Epidermal melanocyte (primary cell): ENCODE measurements at regions not wholly inside any gene's neighbourhood (a gene's known extent, or its start where the extent isn't known, plus 50 kb on each side); places are given as distances from the start of the nearest gene placed in this dataset.

Source experiments
- DNase-seq: peaks from one replicate; pipeline ENCODE4 v3.0.0; 2011; ENCODE audit warnings: low spot score; ENCODE audit not compliant: insufficient read length

GRCh38 chr2:217749008-217749407 is 253.8 kb downstream of the TNS1 start:
- DNase-seq = no peak

GRCh38 chr2:217746808-217747207 is 256.0 kb downstream of the TNS1 start:
- no peak for DNase-seq

- DNase-seq = no peak
Observed at GRCh38 chr2:217743966-217744761, 258.6 kb downstream of the TNS1 start.

DNA sequence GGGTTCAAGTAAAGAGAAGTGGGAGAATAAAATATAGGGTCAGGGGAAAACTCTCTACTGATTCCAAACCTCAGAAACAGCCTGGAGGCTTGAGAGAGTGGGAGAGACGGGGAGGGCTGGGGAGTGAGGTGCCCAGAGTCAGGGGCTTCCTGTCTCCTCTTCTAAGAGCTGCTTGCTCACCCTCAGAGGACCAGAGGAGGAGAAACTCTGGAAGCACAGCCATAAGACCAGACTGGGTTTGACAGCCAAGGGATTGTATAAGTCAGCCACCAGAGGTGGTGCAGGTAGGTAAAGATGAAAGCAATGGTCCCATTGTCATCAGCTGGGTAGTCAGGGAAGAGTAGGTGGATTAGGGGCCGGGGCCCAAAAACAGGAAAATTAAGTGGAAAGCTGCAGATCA is 259.4 kb downstream of the TNS1 start:
- no peak for DNase-seq

DNA sequence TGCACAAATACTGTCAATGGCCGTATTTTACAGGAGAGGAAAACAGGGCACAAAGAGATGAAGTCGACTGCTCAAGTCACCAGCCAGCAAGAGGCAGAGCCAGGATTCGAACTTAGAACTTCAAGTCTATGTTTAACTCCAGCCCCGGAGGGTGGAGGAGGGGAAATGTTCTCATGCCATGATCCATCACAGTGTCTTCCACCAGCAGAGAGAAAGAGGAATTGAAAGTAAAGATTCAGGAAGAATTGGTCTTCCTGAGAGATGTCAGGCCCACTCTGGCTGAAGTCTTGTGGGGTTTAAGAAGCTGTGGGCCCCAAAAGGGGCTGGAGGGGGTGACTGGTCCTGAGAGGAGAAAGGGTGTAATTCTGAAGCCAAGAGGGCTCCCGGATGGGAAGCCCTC is 260.0 kb downstream of the TNS1 start:
- no peak for DNase-seq

DNA sequence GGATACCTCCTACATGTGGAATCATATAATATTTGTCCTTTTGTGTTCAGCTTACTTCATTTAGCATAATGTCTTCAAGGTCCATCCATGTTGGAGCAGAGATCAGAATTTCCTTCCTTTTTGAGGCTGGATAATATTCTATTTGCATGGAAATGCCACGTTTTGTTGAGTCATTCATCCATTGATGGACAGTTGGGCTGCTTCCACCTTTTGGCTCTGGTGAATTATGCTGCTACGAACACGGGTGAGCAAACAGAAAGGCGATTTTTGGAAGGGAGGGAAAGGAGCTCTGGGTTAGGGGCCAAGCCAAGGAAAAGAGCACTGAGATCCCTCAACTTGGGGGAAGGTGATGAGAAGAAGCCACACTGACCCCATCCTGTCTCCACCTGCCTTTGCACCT is 260.5 kb downstream of the TNS1 start:
- no peak for DNase-seq

- DNase-seq = no peak
Observed at GRCh38 chr2:217741381-217741955, 261.3 kb downstream of the TNS1 start.

DNA sequence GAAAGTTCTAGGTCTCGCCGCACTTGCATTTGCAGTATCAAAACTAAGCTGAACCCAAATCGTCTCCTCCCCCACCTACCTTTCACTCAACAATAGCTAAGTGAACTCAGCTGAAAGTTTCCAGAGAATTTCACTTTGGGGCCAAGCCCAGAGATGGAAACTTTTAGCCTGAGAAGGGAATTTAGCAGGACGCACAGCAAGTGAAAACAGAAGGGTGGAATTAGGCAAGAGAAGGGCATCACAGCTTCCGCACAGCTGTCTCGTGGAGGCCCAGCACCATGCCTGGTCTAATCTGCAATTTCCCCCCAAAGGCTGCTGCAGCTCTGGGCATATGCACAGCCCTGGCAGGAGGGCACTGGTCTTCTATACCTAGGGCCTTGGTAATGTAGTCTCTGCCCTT is 262.0 kb downstream of the TNS1 start:
- DNase-seq = no peak

- DNase-seq = no peak
Observed at GRCh38 chr2:217740178-217740577, 262.6 kb downstream of the TNS1 start.

- DNase-seq = no peak
Observed at GRCh38 chr2:217739741-217740140, 263.1 kb downstream of the TNS1 start.

DNA sequence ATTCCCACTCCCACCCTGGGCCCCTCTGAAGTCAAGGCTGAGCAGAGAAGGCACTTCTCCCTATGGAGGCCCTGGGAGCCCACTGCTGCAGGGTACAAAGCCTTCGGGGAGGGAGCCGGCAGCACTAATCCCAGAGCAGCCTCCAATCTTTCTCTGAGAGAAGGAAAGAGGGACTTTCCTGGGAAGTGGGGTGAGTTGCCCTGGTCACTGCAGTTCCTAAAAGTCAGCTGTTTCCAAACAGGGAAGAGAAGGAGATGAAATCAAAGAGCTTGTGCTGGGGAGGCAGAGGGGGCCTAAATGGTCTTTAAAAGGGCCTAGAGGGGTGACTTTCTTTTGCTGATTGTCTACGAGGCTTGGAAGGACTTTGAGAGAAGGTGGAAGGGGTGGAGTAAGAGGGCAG is 264.7 kb downstream of the TNS1 start:
- DNase-seq = no peak

- no peak for DNase-seq
Observed at GRCh38 chr2:217736776-217737550, 265.8 kb downstream of the TNS1 start.

GRCh38 chr2:217735899-217736298 is 266.9 kb downstream of the TNS1 start:
- DNase-seq = no peak

DNA sequence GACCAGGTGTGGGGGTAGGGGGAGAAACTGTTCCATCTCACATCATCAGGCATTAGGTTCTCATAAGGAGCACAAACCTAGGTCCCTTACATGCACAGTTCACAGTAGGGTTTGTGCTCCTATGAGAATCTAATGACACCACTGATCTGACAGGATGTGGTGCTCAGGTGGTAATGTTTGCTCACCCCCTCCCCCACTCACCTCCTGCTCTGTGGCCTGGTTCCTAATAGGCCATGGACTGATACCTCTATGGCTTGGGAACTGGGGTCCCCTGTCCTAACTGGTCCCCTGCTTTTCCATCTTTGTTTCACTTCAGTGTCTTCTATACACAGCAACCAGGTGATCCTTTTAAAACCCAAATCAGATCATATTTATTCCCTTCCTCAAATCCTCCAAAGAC is 267.8 kb downstream of the TNS1 start:
- no peak for DNase-seq

- DNase-seq = no peak
Observed at GRCh38 chr2:217733461-217733860, 269.3 kb downstream of the TNS1 start.

DNA sequence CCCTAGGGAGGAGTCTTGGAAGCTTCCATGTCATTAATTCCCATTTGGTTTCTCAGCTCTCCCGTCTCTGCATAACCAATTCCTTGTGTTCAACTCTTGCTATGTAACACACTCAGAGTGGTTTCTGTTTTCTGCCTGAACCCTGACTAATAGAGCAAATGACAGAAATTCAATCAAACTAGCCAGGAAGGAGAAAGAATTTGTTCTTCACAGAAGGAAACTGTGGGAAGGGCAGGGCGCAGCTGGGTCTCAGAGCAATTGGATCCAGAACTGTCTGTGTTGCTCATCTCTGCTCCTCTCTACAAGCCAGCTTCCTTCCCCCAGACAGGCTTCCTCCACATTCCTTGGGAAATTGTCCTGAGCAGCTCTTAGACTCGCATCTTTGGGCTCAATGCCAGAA is 269.8 kb downstream of the TNS1 start:
- DNase-seq = no peak

GRCh38 chr2:217731805-217732204 is 271.0 kb downstream of the TNS1 start:
- no peak for DNase-seq

- no peak for DNase-seq
Observed at GRCh38 chr2:217729421-217730053, 273.3 kb downstream of the TNS1 start.

GRCh38 chr2:217727801-217728200 is 275.0 kb downstream of the TNS1 start:
- no peak for DNase-seq

DNA sequence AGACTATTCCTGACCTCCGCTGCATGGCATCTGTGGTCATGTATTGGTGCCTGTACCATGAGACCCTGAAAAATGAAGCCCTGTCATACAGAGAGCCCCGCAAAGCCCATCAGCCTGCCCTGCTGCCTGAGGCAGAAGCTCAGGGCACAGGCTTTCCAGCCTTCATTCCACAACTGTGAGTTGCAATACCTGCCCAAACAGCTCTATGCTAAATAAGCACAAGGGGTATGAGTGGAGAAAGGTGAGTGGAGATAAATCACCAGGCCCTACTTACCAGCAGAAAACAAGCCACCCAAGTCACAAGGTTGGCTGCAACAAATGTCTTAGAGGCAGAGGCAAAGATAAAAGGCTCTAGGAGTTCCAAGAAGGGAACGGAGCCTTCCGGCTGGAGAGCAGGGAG is 277.4 kb downstream of the TNS1 start:
- DNase-seq = no peak

- no peak for DNase-seq
Observed at GRCh38 chr2:217724471-217724870, 278.3 kb downstream of the TNS1 start.

DNA sequence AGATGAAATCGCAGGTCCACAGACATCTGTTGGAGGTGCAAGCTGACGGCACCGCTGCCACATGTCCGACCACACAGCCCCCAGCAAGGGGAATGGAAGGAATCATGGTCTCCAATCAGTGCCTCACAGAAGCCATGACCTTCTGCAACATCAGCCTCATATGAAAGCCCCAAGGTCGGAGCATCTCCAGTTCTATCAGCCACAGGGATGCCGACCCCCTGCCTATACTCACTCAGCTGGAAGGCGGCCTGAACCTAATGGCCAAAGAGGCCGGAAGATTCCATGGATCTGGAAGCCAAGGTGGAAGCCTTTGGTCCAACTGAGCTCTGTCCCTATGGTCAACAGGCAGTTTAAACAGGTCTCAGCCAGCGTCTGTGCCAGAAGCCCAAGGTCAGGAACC is 278.8 kb downstream of the TNS1 start:
- no peak for DNase-seq
